HG02840 (cell line): ENCODE measurements at regions not wholly inside any gene's neighbourhood (a gene's known extent, or its start where the extent isn't known, plus 50 kb on each side); places are given as distances from the start of the nearest gene placed in this dataset.
"Not testable (repeated sequence)": the region's sequence is repeated elsewhere in the genome, so short reads cannot be mapped to it uniquely, and the experiment has no call there.

ENCODE experiments used
- ATAC-seq: cut with Tn5 transposase; IDR thresholded peaks from one replicate; pipeline ENCODE4 v1.9.1; 2021; ENCODE audit warnings: mild to moderate bottlenecking, moderate library complexity, moderate number of reproducible peaks; ENCODE audit not compliant: unreplicated experiment, low FRiP score

DNA sequence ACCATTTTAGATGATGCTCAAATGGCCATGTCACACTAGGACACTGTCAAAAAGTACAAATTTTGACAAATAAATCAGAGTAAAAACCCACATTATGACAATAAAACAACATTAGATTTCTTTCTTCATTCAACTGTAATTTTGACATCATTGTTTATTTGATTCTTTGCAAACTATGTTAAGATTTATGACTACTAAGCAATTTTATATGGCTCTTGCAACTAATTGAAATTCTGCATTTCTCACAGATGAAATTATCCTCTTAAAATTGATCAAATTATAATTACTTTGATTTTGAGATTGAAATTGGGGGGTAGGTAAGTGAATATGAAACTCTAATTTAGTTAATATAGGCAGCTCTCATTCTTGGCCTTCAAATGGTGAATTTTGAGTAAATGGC lies 59.8 kb downstream of the ATOH1 start:
- ATAC-seq, result no peak

DNA sequence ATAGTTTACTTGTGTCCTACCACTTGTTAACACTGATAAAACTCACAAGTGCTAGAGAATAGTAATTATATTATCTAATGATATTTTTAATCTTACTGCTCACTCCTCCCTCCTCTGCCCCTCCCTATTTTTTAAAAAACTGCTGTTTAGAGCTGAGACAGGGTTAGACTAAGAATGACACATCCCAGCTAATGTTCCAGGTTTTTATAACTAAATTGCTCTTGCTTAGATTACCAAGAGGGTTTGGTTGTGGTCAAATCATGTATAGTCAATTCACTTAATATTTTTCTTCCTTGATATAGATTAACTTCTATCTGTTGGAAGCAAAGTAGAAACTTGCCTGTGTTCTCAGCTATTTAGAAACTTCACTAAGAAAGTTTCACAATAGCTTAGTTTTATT lies 60.2 kb downstream of the ATOH1 start:
- no peak for ATAC-seq

DNA sequence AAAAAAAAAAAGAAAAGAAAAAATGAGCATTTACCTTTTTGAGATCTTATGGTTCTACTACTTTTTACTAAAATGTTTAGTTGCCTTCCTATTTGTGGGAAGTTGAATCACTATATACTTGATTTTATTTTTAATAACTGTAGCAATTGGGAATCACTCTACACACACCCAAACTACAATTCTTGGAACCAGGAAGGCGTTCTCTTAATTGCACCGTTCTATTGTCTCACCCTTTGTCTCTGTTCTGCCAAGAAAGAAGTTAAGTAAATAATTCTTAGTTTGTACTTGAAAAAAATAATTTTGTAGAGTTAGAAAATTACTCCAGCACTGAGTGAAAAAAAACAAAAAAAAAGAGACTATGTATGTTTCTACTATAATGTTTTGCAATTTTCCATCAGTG lies 62.7 kb downstream of the ATOH1 start:
- ATAC-seq, result no peak

DNA sequence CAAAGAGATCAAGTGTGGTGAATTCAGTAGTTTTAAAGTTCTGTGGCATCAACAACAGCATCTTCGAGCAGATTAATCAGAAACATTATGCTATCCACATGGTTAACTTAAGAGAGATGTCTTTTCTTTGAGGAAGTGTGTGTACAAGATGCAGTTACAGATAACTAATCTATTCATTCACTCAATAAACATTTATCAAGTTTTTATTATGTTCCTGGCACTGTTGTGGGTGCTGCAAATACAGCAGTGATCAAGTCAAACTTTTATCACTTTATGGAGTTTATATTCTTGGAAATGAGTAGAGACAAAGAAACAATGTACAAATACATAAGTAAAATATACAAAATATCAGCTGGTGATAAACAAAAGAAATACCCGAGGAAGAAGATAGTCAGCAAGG lies 66.4 kb downstream of the ATOH1 start:
- ATAC-seq, result no peak

DNA sequence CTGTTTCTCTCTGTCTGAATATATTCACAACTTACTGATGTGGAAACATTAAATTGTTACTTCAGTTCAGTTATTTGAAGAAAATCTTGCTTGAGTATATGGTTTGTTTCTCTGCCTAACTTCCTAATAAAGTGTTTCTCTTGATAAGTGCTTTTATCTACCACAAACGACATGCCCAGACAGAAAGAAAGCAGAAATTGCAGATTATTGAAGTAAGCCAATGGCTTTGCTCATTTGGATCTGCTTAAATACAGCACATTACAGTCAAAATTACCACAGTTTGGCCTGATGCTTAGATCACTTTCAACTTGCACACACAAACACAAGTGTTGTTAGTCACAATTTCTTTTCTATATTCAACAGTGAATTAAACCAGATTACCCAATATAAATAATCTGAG lies 68.0 kb downstream of the ATOH1 start:
- no peak for ATAC-seq

DNA sequence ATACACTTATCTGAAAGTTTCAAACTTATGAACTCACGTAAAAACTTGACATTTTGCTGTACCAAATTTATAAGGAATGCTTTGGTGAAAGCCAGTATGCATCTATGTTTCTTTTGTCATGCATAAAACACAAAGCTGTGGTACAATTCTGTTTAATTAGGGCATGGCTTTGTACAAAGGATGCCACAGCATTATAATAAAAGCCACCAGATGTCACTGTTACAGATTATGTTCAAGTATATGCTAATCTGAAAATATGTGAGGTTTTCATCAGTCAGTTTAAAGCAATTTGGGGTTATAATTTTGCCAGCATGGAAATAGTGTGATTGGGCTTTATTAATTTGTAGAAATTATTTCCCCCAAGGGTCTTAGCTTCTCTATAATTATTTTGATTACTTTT lies 69.0 kb downstream of the ATOH1 start:
- ATAC-seq, result no peak

DNA sequence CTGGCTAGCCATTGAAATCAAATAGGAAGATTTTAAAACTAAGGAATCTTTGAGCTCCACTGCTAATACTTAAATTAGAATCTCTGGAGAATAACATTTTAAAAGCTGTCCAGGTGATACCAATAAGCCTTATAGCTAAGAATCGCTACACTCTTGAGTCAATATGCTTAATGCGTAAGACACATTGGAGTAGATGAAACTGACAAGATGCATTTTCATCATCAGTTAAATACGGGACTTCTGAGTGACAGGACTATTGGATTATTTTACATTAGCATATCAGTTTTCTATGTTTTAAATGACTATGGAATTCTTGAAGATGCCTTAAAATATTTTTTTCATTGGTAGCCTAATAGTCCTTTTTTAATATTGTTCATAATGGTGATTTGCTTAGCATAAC lies 80.2 kb downstream of the ATOH1 start:
- ATAC-seq, result no peak

DNA sequence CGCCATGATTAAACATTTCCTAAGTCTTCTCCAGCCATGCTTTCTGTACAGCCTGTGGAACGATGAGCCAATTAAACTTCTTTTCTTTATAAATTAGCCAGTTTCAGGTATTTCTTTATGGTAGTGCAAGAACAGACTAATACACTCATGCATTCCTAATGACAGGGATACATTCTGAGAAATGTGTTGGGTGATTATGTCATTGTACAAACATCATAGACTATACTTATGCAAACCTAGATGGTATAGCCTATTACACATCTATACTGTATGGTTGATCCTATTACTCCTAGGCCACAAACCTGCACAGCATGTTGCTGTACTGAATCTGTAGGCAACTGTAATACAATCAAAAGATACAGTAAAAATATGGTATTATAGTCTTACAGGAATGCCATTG lies 83.1 kb downstream of the ATOH1 start:
- ATAC-seq, result no peak

DNA sequence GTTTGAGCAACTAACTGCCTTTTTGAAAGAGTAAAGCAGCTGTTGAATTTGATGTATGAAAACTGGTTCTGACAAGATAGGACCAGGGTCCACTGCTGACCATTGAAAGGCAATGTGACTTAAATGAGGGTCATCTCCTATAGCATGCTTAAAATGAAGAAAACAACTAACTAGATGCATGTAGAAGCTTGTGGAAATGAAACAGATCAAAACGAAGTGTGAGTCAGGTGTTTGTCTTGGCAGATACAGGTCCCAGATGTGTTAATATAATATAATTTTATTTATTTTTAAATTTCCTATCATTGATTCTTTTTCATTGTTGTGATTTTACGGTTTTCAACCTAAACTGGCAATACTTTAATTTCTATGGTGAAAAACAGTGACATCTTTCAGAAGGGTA lies 83.6 kb downstream of the ATOH1 start:
- ATAC-seq, result no peak

DNA sequence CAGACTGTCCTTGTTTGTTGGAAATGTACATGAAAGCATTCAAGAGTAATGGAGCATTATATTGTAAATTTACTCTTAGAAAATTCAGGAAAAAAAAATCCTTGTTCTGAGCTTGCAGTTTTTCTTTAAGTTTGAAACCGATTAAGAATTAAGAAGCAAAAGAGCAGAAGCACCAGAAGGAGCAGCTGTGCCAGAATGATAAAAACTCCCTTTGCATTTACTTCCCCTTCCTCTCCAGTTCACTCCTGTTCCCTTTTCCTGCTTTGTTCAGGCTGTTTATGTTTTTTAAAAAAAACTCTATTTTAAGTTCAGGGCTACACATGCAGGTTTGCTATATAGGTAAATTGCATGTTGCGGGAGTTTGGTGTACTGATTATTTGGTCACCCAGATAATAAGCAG lies 90.3 kb downstream of the ATOH1 start:
- ATAC-seq, result no peak

DNA sequence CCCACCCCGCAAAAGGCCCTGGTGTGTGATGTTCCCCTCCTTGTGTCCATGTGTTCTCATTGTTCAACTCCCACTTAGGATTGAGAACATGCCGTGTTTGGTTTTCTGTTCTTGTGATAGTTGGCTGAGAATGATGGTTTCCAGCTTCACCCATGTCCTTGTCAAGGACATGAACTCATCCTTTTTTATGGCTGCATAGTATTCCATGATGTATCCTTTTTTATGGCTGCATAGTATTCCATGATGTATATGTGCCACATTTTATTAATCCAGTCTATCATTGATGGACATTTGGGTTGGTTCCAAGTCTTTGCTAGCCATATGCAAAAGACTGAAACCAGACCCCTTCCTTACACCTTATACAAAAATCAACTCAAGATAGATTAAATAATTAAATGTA lies 95.0 kb downstream of the ATOH1 start:
- not testable (repeated sequence) for ATAC-seq

DNA sequence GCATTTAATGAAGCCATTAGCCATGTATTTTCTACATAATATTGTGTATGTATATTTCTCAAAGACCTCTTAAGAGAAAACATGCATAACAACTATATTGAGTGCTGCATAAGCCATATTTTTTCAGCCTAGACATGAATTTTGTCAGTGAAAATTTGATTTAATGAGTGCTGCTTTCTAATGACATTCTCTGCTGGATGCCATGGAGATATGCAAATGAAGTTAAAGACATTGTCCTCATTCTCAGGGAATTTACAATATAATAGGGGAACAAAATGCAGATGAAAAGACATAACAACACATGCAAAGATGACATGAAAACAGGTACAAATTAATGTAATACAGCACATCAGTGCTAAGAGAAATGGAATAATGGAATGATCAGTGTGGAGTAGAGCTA lies 118.7 kb downstream of the ATOH1 start:
- no peak for ATAC-seq

DNA sequence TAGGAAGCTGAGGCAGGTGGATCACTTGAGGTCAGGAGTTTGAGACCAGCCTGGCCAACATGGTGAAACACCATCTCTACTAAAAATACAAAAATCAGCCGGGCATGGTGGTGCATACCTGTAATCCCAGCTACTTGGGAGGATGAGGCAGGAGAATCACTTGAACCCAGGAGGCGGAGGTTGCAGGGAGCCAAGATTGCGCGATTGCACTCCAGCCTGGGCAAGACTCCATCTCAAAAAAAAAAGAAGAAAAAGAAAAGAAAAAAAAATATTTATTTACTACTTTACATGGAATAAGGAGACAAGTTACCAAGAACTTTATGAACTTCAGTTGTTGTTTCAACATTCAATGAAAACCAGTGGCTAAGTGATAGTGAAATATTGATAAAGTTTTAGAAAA lies 121.7 kb downstream of the ATOH1 start:
- not testable (repeated sequence) for ATAC-seq

DNA sequence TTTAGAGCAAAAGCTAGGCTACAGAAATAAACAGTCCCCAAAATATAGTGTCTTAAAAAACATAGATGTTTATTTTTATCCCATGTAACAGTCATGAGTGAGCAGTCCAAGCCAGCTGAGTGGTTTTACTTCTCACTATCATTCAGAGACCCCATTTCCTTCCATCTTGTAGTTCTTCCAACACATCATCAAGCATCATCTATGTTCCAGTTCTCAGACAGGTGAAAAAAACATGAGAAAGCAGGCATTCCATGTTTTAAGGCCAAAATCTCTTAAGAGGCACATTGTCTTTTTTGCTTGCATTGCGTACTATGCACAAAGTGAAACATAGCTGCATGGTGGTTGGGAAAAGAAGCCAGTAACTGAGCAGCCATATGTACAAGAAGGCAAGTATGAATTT lies 128.6 kb downstream of the ATOH1 start:
- no peak for ATAC-seq

DNA sequence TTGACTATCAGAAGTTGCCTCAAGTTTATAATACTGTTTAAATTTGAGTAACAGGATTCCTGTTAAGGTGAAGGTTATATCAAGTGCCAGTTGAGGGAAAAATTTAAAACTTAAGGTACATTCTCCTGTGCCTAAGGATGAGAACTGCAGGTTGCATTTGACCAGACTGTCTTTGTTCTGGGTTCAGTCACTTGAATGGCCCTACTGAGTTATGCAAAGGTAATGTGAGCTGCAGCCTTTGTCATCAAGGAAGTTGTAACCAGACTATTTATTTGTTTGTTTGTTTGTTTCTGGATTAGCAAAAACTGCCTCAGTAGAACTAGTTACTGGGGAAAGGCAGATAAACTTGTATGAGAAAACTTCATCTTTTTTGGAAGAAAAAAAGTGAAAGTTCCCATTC lies 131.9 kb downstream of the ATOH1 start:
- ATAC-seq, result no peak

DNA sequence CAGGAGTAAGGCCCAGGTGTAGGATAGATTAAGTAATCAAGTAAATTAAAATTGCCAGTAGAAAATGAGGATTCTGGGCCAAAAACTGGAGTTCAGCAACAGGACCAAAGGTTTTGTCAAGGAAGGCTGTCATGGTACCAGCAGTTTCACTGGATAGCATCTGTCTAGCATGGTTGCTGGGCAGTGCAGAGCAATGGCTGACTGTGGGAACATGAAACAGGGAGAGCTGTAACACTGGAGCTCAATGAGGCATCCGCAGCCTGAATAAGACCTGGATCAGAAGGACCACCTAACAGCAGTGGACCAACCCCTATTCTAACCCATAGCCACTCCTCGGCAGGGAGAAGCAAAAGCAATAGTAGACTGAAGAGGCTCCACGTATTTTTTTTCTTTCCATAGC lies 132.4 kb downstream of the ATOH1 start:
- ATAC-seq, result no peak

DNA sequence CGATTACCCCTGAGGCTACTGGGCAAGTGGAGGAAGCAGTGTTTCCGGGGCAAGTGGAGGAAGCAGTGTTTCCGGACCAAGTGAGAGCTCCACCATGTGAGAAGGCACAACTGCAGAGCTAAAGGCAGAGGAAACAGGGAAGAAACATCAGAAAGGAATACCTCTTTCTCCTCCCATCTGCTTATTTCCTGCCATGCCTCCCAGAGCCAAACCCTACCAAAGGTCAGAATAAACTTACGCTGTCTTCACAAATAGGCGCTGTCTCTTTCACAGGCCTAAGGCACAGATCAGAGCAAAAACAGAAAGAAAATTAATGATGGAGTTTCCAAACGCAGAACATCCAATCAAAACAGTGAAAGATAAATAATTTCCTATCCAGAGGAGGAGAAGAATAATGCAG lies 153.0 kb downstream of the ATOH1 start:
- no peak for ATAC-seq

DNA sequence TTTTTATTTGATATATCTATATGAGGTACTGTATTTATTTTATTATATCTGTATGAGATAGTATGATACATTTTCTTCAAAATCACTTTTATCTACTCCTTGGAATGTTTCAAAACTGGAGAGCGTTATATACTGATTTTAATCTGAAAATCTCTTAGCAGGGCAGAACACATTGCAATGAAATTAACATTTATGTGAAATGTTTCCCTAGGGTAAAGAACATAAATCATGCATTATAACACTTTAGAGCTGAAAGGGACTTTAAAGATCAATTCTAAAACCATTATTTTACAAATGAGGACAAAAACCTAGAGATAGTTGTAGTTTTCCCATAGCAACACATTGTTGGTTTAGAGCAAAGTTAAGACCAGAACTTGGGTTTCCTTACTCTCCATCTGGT lies 153.7 kb downstream of the ATOH1 start:
- ATAC-seq, result no peak

DNA sequence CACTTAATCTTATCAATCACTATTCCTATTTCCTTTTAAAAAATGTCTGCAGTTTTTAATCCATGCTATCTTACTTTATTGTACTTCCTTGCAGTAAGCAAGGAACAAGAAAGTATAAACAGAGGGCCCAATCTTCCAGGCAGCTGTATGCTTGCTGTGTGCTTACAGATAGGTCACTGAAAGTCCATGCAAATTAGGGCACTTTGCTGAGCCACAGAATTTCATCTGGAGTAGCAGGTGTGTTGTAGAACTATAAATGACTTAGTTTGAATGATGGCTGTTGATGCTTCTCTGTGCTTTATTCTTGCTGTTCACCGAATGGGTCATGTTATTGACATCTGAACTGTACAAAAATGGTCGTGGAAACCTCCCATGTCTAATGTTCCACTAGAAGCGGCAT lies 154.6 kb downstream of the ATOH1 start:
- peak; percentile 96 for ATAC-seq

DNA sequence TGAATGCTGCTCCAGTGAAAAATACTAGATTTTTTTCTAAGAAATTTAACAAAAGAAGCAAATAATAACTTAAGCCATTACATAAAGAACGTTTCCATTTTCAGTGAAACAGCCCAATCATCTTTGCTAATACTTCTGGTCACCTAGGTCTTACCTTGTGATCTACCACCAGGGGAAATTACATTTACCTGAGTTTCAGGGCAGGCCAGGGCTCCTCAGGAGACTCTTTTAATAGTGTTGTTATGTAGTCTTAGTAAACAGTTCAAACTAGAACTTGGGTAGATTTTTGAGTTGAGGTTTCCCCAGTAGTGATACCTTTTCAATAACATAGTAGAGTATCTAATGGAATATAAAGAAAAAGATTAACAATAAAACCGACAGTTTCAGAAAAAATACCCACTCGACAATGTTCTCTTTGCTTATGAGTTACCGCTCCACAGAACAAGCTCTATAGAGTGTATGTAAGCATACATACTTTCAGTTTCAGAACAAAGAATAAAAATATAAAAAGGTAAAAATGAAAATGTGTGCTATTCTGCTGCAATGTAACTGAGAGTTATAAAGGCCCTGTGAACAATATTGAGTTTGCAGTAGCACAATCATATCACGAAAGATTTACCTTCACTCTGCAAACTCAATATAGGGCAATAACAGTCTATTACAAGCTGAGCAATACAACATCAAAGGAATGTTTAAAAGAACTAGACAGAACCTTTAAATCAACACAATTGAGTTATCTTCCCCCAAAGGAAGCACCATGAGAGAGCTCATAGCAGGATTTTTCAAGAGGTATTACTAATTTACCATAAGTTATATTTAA lies 165.8 kb downstream of the ATOH1 start:
- ATAC-seq, result no peak

DNA sequence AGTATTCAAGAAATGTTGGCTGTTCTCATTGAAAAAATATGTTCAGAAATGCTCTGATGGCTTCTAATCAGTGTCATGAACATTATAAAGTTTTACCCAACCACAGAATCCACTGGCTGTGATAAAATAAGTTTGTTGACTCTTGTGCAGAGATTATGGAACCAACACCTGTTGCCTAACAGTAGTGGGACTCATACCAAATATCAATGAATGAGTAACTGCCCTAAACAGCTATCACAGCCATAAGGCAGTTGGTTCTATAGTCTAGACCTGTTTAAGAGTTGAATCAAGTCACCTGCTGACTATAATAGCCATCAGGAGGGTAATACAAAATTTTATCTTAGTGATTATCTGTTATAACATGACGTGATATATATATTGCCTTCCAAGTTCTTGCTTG lies 168.3 kb downstream of the ATOH1 start:
- ATAC-seq, result no peak

DNA sequence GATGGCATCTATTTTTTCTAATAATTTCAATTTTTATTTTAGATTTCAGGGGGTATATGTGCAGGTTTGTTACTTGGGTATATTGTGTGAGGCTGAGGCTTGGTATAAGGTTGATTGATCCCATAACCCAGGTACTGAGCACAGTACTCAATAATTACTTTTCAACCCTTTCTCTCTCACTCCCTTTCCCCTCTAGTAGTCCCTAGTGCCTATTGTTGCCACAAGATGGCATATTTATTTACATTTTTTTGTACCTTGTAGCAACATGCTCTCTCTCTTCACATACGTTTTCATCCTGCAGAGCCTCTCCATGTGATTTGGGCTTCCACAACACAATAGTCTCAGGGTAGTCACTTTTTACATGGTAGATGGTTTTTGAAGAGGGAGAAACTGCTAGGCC lies 172.0 kb downstream of the ATOH1 start:
- ATAC-seq, result no peak

DNA sequence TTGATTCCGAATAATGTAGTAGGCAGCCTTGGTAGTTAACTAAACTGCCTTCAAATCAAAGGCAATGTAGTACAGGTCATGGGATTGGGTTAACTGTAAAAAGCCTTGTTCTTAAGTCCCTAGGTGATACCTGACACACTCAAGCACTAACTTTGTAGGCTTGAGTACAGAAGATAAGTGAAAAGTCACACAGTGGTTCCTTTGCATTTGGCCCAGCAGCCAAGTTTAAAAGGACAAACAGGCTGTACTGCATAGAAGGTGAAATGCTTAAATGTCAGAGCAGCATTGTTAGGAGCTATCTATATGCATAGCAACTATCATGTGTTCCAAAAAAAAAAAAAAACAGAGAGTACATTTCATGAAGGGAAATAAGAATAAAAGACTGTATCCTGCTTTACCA lies 178.4 kb downstream of the ATOH1 start:
- ATAC-seq, result no peak
